Osteoblast (primary cell): ENCODE measurements at regions not wholly inside any gene's neighbourhood (a gene's known extent, or its start where the extent isn't known, plus 50 kb on each side); places are given as distances from the start of the nearest gene placed in this dataset.
"Not testable (repeated sequence)": the region's sequence is repeated elsewhere in the genome, so short reads cannot be mapped to it uniquely, and the experiment has no call there.

ENCODE experiments used
- DNase-seq: peaks from one replicate; pipeline ENCODE4 v3.0.0; 2011; ENCODE audit warnings: low spot score, mixed read lengths; ENCODE audit not compliant: insufficient read length; ENCODE audit errors: missing footprints
- H2AFZ ChIP-seq: 2 replicates; pipeline ENCODE4 v1.6.0; 2011; ENCODE audit warnings: mild to moderate bottlenecking, low read length
- H3K27ac ChIP-seq: 2 replicates; pipeline ENCODE4 v1.5.1; 2011; ENCODE audit warnings: mild to moderate bottlenecking, low read depth, low read length, moderate library complexity
- H3K27me3 ChIP-seq: 2 replicates; pipeline ENCODE4 v1.6.0; 2012; ENCODE audit warnings: mild to moderate bottlenecking, control low read depth, inconsistent platforms, low read length, moderate library complexity; ENCODE audit not compliant: insufficient read depth
- H3K36me3 ChIP-seq: 2 replicates; pipeline ENCODE4 v1.5.1; 2011; ENCODE audit warnings: mild to moderate bottlenecking, low read length, control low read depth, moderate library complexity; ENCODE audit not compliant: insufficient read depth
- H3K4me1 ChIP-seq: 2 replicates; pipeline ENCODE4 v1.5.1; 2011; ENCODE audit warnings: mild to moderate bottlenecking, low read length, control low read depth, moderate library complexity; ENCODE audit not compliant: insufficient read depth
- H3K4me2 ChIP-seq: 2 replicates; pipeline ENCODE4 v1.6.0; 2011; ENCODE audit warnings: mild to moderate bottlenecking, low read length; ENCODE audit not compliant: insufficient read depth
- H3K4me3 ChIP-seq: fragments of 200-600 bp; sonication (generic); 3 replicates; pipeline ENCODE4 v1.5.1; 2012; ENCODE audit warnings: mild to moderate bottlenecking, low read length, inconsistent platforms; ENCODE audit not compliant: insufficient read depth
- H3K79me2 ChIP-seq: 2 replicates; pipeline ENCODE4 v1.6.0; 2012; ENCODE audit warnings: mild to moderate bottlenecking, low read length, control low read depth, inconsistent platforms; ENCODE audit not compliant: insufficient read depth
- H3K9me3 ChIP-seq: 2 replicates; pipeline ENCODE4 v1.5.1; 2011; ENCODE audit warnings: low read depth, low read length, control low read depth
- H4K20me1 ChIP-seq: 2 replicates; pipeline ENCODE4 v1.6.0; 2012; ENCODE audit warnings: mild to moderate bottlenecking, low read length, control low read depth; ENCODE audit not compliant: insufficient read depth
- TF ChIP-seq, protein P1 (sequence below): IDR thresholded peaks from 2 replicates; pipeline ENCODE4 v1.5.1; 2011; ENCODE audit warnings: mild to moderate bottlenecking, low read depth, low read length, moderate library complexity; ENCODE audit errors: extremely low read depth

DNA sequence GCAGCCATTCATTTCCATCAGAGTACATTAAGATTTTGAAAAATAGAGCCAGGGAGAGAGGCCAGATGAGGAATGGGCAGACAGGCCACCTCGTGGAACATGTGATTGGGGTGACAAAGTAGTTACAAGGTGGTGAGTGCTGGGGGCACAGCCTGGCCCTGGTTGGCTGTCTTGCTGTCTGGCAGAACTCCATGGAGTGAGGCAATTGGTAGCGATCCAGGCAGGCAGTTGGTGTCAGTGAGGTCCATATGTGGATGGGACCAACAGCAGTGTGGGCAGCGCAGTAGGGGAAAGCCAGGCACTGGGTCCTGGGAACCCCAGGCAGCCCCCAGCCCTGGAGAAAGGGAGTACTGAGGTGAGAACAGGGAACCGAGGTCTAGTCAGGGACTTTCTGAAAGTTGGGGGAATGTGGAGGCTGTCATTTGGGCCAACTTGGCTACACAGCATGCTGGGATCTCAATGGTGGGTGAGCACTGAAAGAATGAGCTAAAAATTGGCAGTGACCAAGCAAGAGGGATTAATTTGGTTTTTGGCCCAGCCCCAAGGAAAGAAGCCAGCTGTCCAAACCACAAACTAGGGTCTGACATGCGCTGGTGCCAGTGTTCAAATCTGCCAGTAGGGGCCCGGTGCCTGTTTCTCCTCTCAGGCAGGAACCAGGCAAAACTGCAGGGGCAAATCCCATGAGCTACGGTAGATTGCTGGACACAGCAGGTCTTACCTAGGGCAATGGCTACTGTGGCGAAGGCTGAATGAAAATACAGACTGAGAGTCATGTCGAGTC lies 61.4 kb upstream of the E2F3 start:
- Histone ChIP-seq H3K4me3 (no peak overlapping the region), H3K4me2 (no peak overlapping the region), H3K27ac (no peak overlapping the region), H4K20me1 (no peaks in the 10 kb centered on the region), H3K4me1 (no peaks in the 10 kb centered on the region), H3K27me3 (no peaks in the 10 kb centered on the region), H3K36me3 (no peaks in the 10 kb centered on the region), H3K9me3 (no peaks in the 10 kb centered on the region), H2AFZ (no peak overlapping the region), H3K79me2 (no peaks in the 10 kb centered on the region)
- no peak for DNase-seq
- TF ChIP-seq, protein P1, sequence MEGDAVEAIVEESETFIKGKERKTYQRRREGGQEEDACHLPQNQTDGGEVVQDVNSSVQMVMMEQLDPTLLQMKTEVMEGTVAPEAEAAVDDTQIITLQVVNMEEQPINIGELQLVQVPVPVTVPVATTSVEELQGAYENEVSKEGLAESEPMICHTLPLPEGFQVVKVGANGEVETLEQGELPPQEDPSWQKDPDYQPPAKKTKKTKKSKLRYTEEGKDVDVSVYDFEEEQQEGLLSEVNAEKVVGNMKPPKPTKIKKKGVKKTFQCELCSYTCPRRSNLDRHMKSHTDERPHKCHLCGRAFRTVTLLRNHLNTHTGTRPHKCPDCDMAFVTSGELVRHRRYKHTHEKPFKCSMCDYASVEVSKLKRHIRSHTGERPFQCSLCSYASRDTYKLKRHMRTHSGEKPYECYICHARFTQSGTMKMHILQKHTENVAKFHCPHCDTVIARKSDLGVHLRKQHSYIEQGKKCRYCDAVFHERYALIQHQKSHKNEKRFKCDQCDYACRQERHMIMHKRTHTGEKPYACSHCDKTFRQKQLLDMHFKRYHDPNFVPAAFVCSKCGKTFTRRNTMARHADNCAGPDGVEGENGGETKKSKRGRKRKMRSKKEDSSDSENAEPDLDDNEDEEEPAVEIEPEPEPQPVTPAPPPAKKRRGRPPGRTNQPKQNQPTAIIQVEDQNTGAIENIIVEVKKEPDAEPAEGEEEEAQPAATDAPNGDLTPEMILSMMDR = no peak

DNA sequence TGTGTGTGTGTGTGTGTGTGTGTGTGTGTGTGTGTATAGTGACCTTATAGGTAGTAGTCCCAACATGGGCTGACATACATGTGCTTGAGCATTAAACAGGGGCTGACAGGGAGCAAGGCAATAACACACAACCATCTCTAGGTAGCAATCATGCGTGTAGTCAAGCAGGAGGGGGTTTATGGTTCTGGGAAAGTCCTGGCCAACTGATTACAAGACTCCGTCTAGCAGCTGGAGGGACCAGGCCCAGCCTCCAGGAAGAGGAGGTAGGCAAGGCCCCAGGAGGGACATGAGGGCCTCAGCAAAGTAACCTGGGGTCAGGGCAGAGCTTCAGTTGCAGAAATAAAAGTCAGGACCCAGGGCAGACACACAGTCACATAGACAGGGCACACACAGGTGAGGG lies 60.6 kb upstream of the E2F3 start:
- Histone ChIP-seq H2AFZ (no peak overlapping the region), H3K27me3 (no peaks in the 10 kb centered on the region), H3K4me3 (no peak overlapping the region), H3K79me2 (no peaks in the 10 kb centered on the region), H3K4me1 (no peaks in the 10 kb centered on the region), H3K27ac (no peak overlapping the region), H3K36me3 (no peaks in the 10 kb centered on the region), H3K4me2 (no peak overlapping the region), H4K20me1 (no peaks in the 10 kb centered on the region), H3K9me3 (no peaks in the 10 kb centered on the region)
- TF ChIP-seq, protein P1 = no peak
- DNase-seq = no peak

DNA sequence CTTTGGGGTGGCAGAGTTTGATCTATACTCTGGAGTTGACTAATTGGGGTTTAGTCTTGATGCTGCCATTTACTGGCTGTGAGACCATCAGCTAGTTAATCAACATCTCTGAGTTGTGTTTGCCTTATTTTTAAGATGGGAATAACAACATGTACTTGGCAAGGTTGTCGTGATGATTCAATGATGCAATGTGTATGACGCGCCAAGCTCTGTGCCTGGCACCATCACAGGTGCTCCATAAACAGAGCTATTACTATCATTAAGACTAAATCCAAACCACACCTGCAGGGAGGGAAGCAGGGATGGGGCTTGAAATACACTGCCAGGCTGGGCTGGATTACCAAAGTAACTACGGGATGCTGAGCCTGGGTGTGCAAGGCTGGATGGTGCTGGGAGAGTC lies 60.1 kb upstream of the E2F3 start:
- no peaks in the 10 kb centered on the region for H3K36me3 ChIP-seq
- no peak overlapping the region for H2AFZ ChIP-seq
- TF ChIP-seq, protein P1 = no peak
- H3K4me2 ChIP-seq = no peak overlapping the region
- H3K4me1 ChIP-seq = no peaks in the 10 kb centered on the region
- H3K27ac ChIP-seq = no peak overlapping the region
- H3K79me2 ChIP-seq = no peaks in the 10 kb centered on the region
- H3K9me3 ChIP-seq = no peaks in the 10 kb centered on the region
- DNase-seq = peak; percentile 61
- H3K27me3 ChIP-seq = no peaks in the 10 kb centered on the region
- H4K20me1 ChIP-seq = no peaks in the 10 kb centered on the region
- H3K4me3 ChIP-seq = no peak overlapping the region

DNA sequence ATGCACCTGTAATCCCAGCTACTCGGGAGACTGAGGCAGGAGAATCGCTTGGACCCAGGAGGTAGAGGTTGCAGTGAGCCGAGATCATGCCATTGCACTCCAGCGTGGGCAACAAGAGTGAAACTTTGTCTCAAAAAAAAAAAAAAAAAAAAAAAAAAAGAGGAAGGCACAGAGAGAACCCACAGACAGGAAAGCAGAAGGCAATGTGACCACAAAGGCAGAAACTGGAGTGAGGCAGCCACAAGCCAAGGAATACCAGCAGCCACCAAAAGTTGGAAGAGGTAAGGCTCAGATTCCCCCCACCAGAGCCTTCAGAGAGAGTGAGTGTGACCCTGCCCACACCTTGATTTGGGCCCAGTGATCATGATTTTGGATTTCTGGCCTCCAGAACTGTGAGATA lies 54.7 kb upstream of the E2F3 start:
- H3K9me3 ChIP-seq, H3K79me2 ChIP-seq, H3K36me3 ChIP-seq: not testable (repeated sequence)

More for the DNA sequence above, 54.7 kb upstream of the E2F3 start:
- not testable (repeated sequence) for H3K4me3 ChIP-seq, H3K27me3 ChIP-seq, H2AFZ ChIP-seq, H3K4me2 ChIP-seq, DNase-seq, H4K20me1 ChIP-seq, H3K4me1 ChIP-seq, H3K27ac ChIP-seq
